ENCODE measurements at regions not wholly inside any gene's neighbourhood (a gene's known extent, or its start where the extent isn't known, plus 50 kb on each side); places are given as distances from the start of the nearest gene placed in this dataset.

- peak; percentile 11 for TF ChIP-seq CTCF (IDR thresholded peaks at IDR 0.05; ENCODE audit: low read depth, low read length, missing control alignments)
- no peak overlapping the region for H3K4me3 ChIP-seq (replicated peaks; ENCODE audit: low read depth, low read length)
- DNase-seq (ENCODE audit: extremely low read depth, low read depth) = no peak
Observed at GRCh38 chr2:196468394-196468793, 171.1 kb upstream of the CCDC150 start.

- no peak for DNase-seq (ENCODE audit: extremely low read depth, low read depth)
- TF ChIP-seq CTCF (IDR thresholded peaks at IDR 0.05; ENCODE audit: low read depth, low read length, missing control alignments) = no peak
- no peak overlapping the region for H3K4me3 ChIP-seq (replicated peaks; ENCODE audit: low read depth, low read length)
Observed at GRCh38 chr2:196473617-196474016, 165.9 kb upstream of the CCDC150 start.

GRCh38 chr2:196475611-196476010 is 163.9 kb upstream of the CCDC150 start:
- no peak for DNase-seq (ENCODE audit: extremely low read depth, low read depth)
- no peak overlapping the region for H3K4me3 ChIP-seq (replicated peaks; ENCODE audit: low read depth, low read length)
- no peak for TF ChIP-seq CTCF (IDR thresholded peaks at IDR 0.05; ENCODE audit: low read depth, low read length, missing control alignments)

GRCh38 chr2:196478588-196478987 is 160.9 kb upstream of the CCDC150 start:
- TF ChIP-seq CTCF (IDR thresholded peaks at IDR 0.05; ENCODE audit: low read depth, low read length, missing control alignments) = no peak
- no peak for DNase-seq (ENCODE audit: extremely low read depth, low read depth)

GRCh38 chr2:196479350-196479749 is 160.2 kb upstream of the CCDC150 start:
- no peak for TF ChIP-seq CTCF (IDR thresholded peaks at IDR 0.05; ENCODE audit: low read depth, low read length, missing control alignments)
- no peak for DNase-seq (ENCODE audit: extremely low read depth, low read depth)
- H3K4me3 ChIP-seq (replicated peaks; ENCODE audit: low read depth, low read length) = no peak overlapping the region

More at GRCh38 chr2:196478588-196478987, 160.9 kb upstream of the CCDC150 start:
- H3K4me3 ChIP-seq (replicated peaks; ENCODE audit: low read depth, low read length) = no peak overlapping the region

GRCh38 chr2:196480653-196481323 is 158.7 kb upstream of the CCDC150 start:
- DNase-seq (ENCODE audit: extremely low read depth, low read depth) = no peak
- TF ChIP-seq CTCF (IDR thresholded peaks at IDR 0.05; ENCODE audit: low read depth, low read length, missing control alignments) = no peak
- H3K4me3 ChIP-seq (replicated peaks; ENCODE audit: low read depth, low read length) = no peak overlapping the region

GRCh38 chr2:196481324-196481697 is 158.2 kb upstream of the CCDC150 start:
- H3K4me3 ChIP-seq (replicated peaks; ENCODE audit: low read depth, low read length) = no peak overlapping the region
- TF ChIP-seq CTCF (IDR thresholded peaks at IDR 0.05; ENCODE audit: low read depth, low read length, missing control alignments) = no peak
- no peak for DNase-seq (ENCODE audit: extremely low read depth, low read depth)

Data from HFF-Myc (cell line).